ENCODE measurements at regions not wholly inside any gene's neighbourhood (a gene's known extent, or its start where the extent isn't known, plus 50 kb on each side); places are given as distances from the start of the nearest gene placed in this dataset.

DNA sequence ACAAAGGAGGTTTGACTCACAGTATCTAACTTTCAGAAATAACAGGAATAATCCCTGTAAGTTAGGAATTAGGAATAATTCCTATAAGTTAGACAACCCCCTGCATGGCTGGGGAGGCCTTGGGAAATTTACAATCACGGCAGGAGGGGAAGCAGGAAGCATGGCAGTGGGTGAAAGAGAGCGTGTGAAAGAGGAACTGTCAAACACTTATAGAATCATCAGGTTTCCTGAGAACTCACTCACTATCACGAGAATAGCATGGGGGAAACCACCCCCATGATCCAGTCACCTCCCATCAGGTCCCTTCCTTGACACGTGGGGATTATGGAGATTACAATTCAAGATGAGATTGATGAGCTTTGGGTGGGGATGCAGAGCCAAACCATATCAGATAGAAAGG, 385.5 kb downstream of the IL20RB start:
- no peak for TF ChIP-seq TAF1 (IDR thresholded peaks at IDR 0.05; ENCODE audit: low read depth, low read length)
- TF ChIP-seq SPI1 (IDR thresholded peaks at IDR 0.05; ENCODE audit: low read depth, low read length): peak; percentile 65
- TF ChIP-seq POU2F2 (IDR thresholded peaks at IDR 0.05; ENCODE audit: low read depth, low read length): no peak

DNA sequence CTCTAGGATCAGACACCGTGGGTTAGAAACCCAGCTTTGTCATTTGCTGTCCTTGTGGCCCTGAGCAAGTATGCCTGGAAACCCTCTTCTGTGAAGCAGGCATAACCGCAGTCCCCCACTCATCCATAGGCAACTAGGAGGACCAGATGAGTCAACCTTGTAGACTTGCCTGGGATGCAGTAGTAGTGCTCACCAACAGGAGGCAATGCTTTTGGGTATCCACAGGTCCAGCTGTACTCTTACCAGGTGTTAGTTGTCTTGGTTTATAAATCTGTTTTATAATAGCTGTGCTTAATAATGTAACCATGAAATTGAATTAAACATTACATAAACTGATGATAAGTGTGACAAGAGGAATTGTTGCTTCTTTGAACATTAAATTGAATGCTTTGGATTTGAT, 389.3 kb downstream of the IL20RB start:
- TF ChIP-seq POU2F2 (IDR thresholded peaks at IDR 0.05; ENCODE audit: low read depth, low read length): no peak
- TF ChIP-seq TAF1 (IDR thresholded peaks at IDR 0.05; ENCODE audit: low read depth, low read length): no peak
- no peak for TF ChIP-seq SPI1 (IDR thresholded peaks at IDR 0.05; ENCODE audit: low read depth, low read length)
- TF ChIP-seq POLR2A (IDR thresholded peaks at IDR 0.05; ENCODE audit: low read depth, low read length): no peak
- no peak for TF ChIP-seq POLR2AphosphoS5 (IDR thresholded peaks at IDR 0.05; ENCODE audit: low read depth, low read length)
- TF ChIP-seq PAX5 (IDR thresholded peaks at IDR 0.05; ENCODE audit: insufficient read depth, low read length, severe bottlenecking): no peak
- FAIRE-seq: no peak
- no peak for DNase-seq (ENCODE audit: insufficient read length, low spot score)

More for the DNA sequence above, 385.5 kb downstream of the IL20RB start:
- DNase-seq (ENCODE audit: insufficient read length, low spot score): no peak
- no peak for FAIRE-seq

DNA sequence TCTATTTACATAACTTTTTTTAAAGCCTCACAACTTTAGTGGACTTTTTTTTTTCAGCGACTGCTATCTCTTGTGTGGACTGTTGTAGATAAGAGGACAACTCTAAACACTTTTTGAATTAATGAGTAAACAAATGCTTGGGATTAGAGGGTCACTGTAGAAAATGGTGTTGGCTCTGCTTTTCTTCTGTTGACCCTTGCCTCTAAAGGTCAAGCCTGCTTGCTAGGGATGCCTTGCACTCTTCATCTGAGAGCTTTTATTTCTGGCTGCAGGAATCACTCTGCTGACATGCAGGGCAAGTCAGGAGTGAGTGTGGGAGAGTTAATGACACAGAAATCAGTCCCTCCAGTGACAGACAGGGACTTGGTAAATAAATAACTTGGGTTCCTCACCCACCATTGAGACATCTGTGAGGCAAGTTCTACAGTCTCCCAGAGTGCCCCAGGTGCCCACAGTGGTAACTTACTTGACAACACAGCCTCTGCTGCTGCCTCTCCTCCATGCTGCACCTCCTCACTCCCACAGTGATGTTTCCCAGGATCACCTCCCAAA, 390.1 kb downstream of the IL20RB start:
- FAIRE-seq (no peak), DNase-seq (ENCODE audit: insufficient read length, low spot score) (no peak)
- no peak for TF ChIP-seq TAF1 (IDR thresholded peaks at IDR 0.05; ENCODE audit: low read depth, low read length)
- no peak for TF ChIP-seq POU2F2 (IDR thresholded peaks at IDR 0.05; ENCODE audit: low read depth, low read length)
- TF ChIP-seq PAX5 (IDR thresholded peaks at IDR 0.05; ENCODE audit: insufficient read depth, low read length, severe bottlenecking): no peak
- no peak for TF ChIP-seq SPI1 (IDR thresholded peaks at IDR 0.05; ENCODE audit: low read depth, low read length)
- TF ChIP-seq POLR2AphosphoS5 (IDR thresholded peaks at IDR 0.05; ENCODE audit: low read depth, low read length): no peak
- no peak for TF ChIP-seq POLR2A (IDR thresholded peaks at IDR 0.05; ENCODE audit: low read depth, low read length)

DNA sequence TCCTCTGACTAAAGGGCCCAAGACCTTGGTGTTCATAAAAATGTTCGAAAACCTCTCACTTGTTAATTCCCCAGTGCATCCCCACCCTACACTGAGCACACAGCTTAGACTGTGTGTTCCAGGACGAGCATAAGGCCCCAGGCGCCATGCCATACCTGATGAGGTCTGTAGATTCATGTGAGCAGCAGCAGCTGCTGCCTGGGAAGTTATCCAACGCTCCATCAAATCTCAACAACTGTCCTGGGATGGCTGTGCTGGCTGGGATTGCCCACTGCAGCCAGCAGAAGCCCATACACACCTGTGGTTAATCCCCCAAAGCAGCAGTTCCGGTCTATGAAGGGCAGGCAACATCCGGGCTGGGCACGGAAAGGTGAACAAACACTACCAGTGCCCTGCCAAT, 391.2 kb downstream of the IL20RB start:
- FAIRE-seq (no peak), DNase-seq (ENCODE audit: insufficient read length, low spot score) (no peak)
- TF ChIP-seq PAX5 (IDR thresholded peaks at IDR 0.05; ENCODE audit: insufficient read depth, low read length, severe bottlenecking) (no peak), SPI1 (IDR thresholded peaks at IDR 0.05; ENCODE audit: low read depth, low read length) (no peak), POLR2AphosphoS5 (IDR thresholded peaks at IDR 0.05; ENCODE audit: low read depth, low read length) (no peak), TAF1 (IDR thresholded peaks at IDR 0.05; ENCODE audit: low read depth, low read length) (no peak), POU2F2 (IDR thresholded peaks at IDR 0.05; ENCODE audit: low read depth, low read length) (no peak), POLR2A (IDR thresholded peaks at IDR 0.05; ENCODE audit: low read depth, low read length) (no peak)

DNA sequence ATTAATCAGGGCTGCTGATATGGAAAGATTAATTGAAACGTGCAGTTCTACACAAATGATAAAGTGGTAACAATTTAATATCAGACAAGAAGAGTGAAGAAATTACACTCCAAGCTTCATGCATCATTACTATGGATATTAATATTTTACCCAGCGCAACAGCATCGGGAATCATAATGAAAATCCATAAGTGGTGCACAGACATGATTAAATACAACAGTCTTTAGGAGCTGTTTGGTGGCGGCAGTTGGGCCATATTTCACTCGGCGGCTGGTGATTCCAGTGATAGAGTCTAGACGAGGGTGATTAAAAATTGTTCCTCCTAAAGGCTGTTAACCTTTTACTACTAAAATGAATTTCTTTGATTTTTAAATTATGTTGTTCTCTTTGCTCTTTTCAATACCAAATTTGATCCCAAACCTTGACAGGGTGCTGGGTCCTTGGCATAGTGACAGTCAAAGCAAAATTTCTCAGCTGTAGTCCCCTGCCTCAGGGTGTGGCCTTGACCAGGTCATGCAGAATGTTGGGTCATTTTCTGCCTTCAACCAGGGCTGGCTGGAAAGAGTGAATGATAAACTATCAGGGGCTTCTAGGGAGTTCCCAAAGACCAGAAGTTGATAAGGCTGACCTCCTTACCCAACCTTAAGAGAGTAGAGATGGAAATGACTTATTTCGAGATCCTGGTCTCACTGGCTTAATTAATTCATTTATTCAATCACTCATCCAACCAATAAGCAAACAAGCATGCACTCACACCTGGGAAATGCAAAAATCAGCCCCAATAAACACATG, 392.0 kb downstream of the IL20RB start:
- TF ChIP-seq POU2F2 (IDR thresholded peaks at IDR 0.05; ENCODE audit: low read depth, low read length): no peak
- no peak for TF ChIP-seq PAX5 (IDR thresholded peaks at IDR 0.05; ENCODE audit: insufficient read depth, low read length, severe bottlenecking)
- TF ChIP-seq SPI1 (IDR thresholded peaks at IDR 0.05; ENCODE audit: low read depth, low read length): no peak
- TF ChIP-seq POLR2AphosphoS5 (IDR thresholded peaks at IDR 0.05; ENCODE audit: low read depth, low read length): no peak
- no peak for TF ChIP-seq TAF1 (IDR thresholded peaks at IDR 0.05; ENCODE audit: low read depth, low read length)
- TF ChIP-seq POLR2A (IDR thresholded peaks at IDR 0.05; ENCODE audit: low read depth, low read length): no peak
- FAIRE-seq (no peak), DNase-seq (ENCODE audit: insufficient read length, low spot score) (no peak)

DNA sequence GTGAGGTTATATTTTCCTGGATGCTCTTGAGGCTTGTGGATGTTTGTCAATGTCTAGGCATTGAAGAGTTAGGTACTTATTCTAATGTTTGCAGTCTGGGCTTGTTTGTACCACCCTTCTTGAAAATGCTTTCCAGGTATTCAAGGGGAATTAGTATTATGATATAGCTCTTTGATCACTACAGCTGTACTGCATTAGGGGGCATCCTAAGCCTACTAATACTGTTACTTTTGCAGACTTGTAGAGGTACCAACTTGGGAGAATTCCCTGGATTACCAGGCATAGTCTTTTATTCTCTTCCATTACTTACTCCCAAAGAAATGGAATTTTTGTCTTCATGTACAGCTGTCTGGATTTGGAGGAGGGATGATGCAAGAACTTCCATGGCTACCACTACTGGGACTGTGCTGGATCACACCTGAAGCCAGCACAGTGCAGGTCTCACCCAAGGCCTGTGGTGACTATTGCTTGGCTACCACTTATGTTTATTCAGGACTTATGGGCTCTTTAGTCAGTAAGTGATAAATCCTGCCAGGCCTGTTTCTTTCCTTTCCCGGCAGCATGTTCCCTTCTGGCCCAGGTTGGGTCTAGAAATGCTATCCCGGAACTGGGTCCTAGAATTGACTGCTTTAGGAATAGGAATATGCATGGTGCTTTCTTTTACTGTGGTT, 402.9 kb downstream of the IL20RB start:
- TF ChIP-seq POLR2A (IDR thresholded peaks at IDR 0.05; ENCODE audit: low read depth, low read length) (no peak), PAX5 (IDR thresholded peaks at IDR 0.05; ENCODE audit: insufficient read depth, low read length, severe bottlenecking) (no peak), SPI1 (IDR thresholded peaks at IDR 0.05; ENCODE audit: low read depth, low read length) (no peak), POU2F2 (IDR thresholded peaks at IDR 0.05; ENCODE audit: low read depth, low read length) (no peak), POLR2AphosphoS5 (IDR thresholded peaks at IDR 0.05; ENCODE audit: low read depth, low read length) (no peak), TAF1 (IDR thresholded peaks at IDR 0.05; ENCODE audit: low read depth, low read length) (no peak)
- DNase-seq (ENCODE audit: insufficient read length, low spot score) (no peak), FAIRE-seq (no peak)

DNA sequence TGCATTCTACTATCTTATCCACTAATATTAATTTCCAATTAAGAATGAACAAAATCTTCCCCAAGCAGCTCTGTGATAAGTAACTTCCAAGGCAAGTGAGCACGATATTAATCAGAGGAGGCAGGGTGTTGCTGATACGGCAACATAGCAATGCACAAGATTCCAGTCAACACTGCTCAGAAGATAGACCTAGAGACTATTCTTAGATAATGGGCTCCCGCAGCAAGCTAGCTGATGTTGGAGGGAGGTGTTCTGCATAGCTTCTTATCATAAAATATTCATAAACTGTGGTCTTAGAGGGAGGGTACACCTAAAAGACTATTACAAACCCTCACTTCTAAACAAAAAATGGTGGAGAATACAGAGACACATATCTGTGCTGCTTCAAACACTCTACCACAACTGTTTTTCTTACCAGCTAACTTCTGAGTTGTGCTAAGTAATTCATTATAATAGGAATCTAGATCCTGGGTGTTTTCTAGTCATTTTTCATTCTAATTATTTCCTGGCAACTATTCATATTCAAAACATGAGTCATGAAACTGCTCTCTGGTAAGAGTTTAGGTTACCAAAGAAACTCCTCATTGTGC, 382.0 kb upstream of the SOX14 start:
- DNase-seq (ENCODE audit: insufficient read length, low spot score) (no peak), FAIRE-seq (no peak)
- no peak for TF ChIP-seq POLR2A (IDR thresholded peaks at IDR 0.05; ENCODE audit: low read depth, low read length)
- no peak for TF ChIP-seq PAX5 (IDR thresholded peaks at IDR 0.05; ENCODE audit: insufficient read depth, low read length, severe bottlenecking)
- no peak for TF ChIP-seq TAF1 (IDR thresholded peaks at IDR 0.05; ENCODE audit: low read depth, low read length)
- no peak for TF ChIP-seq POU2F2 (IDR thresholded peaks at IDR 0.05; ENCODE audit: low read depth, low read length)
- no peak for TF ChIP-seq POLR2AphosphoS5 (IDR thresholded peaks at IDR 0.05; ENCODE audit: low read depth, low read length)
- TF ChIP-seq SPI1 (IDR thresholded peaks at IDR 0.05; ENCODE audit: low read depth, low read length): no peak

DNA sequence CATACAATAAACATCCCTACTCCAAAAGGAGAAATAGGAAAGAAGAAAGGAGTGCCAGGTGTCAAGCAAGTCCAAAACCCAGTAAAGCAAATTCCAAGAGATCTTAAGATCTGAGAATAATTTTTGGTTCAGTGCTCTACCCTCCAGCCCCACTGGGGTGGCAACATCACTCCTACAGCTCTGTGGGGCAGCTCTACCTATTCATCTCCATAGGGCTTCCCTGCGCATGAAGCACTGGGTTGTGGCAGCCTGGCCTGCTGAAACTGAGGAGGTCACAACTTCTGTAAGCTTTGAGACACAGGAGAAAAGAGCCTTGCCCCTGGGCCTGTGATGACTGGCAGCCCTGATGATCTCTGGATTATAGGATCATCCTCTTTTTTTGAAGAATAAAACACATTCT, 378.2 kb upstream of the SOX14 start:
- no peak for TF ChIP-seq SPI1 (IDR thresholded peaks at IDR 0.05; ENCODE audit: low read depth, low read length)
- FAIRE-seq: no peak
- DNase-seq (ENCODE audit: insufficient read length, low spot score): no peak

DNA sequence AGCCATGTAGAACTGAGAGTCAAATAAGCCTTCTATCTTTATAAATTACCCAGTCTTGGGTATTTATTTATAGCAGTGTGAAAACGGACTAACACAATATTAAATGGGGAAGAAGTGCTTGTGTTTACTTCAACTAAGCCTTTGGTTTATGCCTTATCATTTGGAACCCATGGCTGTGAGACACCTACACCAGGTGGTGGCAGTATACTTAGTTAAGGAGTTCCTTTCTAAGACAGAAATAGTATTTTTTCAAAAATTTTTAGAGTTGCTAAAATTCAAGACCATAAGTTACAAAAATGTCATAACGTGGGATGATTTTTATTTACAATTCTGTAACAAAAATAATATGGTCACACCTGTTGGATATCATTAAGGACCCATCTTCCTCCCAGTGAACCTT, 354.5 kb upstream of the SOX14 start:
- FAIRE-seq: no peak
- no peak for DNase-seq (ENCODE audit: insufficient read length, low spot score)
- no peak for TF ChIP-seq POLR2AphosphoS5 (IDR thresholded peaks at IDR 0.05; ENCODE audit: low read depth, low read length)
- TF ChIP-seq PAX5 (IDR thresholded peaks at IDR 0.05; ENCODE audit: insufficient read depth, low read length, severe bottlenecking): no peak
- no peak for TF ChIP-seq POLR2A (IDR thresholded peaks at IDR 0.05; ENCODE audit: low read depth, low read length)
- TF ChIP-seq TAF1 (IDR thresholded peaks at IDR 0.05; ENCODE audit: low read depth, low read length): no peak
- TF ChIP-seq POU2F2 (IDR thresholded peaks at IDR 0.05; ENCODE audit: low read depth, low read length): no peak
- no peak for TF ChIP-seq SPI1 (IDR thresholded peaks at IDR 0.05; ENCODE audit: low read depth, low read length)
